Progenitor cell of endocrine pancreas (in vitro differentiated cells): ENCODE measurements at regions not wholly inside any gene's neighbourhood (a gene's known extent, or its start where the extent isn't known, plus 50 kb on each side); places are given as distances from the start of the nearest gene placed in this dataset.
A peak's percentile ranks its signal among the peaks of the same experiment; 100 is the strongest.

ENCODE experiments used
- DNase-seq: peaks from one replicate; pipeline ENCODE4 v3.0.0; 2021; ENCODE audit warnings: low spot score; ENCODE audit not compliant: unreplicated experiment
- H3K27ac Mint-ChIP-seq: 2 replicates; pipeline ENCODE4 v1.8.0; 2021; ENCODE audit warnings: mild to moderate bottlenecking, moderate library complexity, mixed read lengths
- H3K27me3 Mint-ChIP-seq: 2 replicates; pipeline ENCODE4 v1.8.0; 2021; ENCODE audit warnings: mixed read lengths
- H3K36me3 Mint-ChIP-seq: 2 replicates; pipeline ENCODE4 v1.8.0; 2022; ENCODE audit warnings: mixed read lengths; ENCODE audit not compliant: insufficient read depth
- H3K4me1 Mint-ChIP-seq: 2 replicates; pipeline ENCODE4 v1.8.0; 2021; ENCODE audit warnings: low read depth, mixed read lengths
- H3K4me3 Mint-ChIP-seq: 2 replicates; pipeline ENCODE4 v1.8.0; 2021; ENCODE audit warnings: low read depth, mild to moderate bottlenecking, moderate library complexity, mixed read lengths
- H3K9me3 Mint-ChIP-seq: 2 replicates; pipeline ENCODE4 v1.8.0; 2021; ENCODE audit warnings: low read depth, mixed read lengths
- TF ChIP-seq, protein P1 (sequence below): fragments of 200-600 bp; sonication (generic); IDR thresholded peaks from one replicate; pipeline ENCODE4 v1.5.0; 2021; ENCODE audit warnings: antibody characterized with exemption, mild to moderate bottlenecking; ENCODE audit not compliant: unreplicated experiment

GRCh38 chr2:194086129-194086528, 1570.9 kb upstream of the SLC39A10 start:
- Mint-ChIP-seq H3K27me3 (no peaks in the 10 kb centered on the region), H3K4me1 (peaks cover 7% of the 10 kb centered on the region), H3K4me3 (no peak overlapping the region), H3K36me3 (no peaks in the 10 kb centered on the region), H3K27ac (no peak overlapping the region), H3K9me3 (no peaks in the 10 kb centered on the region)
- no peak for DNase-seq
- TF ChIP-seq, protein P1, sequence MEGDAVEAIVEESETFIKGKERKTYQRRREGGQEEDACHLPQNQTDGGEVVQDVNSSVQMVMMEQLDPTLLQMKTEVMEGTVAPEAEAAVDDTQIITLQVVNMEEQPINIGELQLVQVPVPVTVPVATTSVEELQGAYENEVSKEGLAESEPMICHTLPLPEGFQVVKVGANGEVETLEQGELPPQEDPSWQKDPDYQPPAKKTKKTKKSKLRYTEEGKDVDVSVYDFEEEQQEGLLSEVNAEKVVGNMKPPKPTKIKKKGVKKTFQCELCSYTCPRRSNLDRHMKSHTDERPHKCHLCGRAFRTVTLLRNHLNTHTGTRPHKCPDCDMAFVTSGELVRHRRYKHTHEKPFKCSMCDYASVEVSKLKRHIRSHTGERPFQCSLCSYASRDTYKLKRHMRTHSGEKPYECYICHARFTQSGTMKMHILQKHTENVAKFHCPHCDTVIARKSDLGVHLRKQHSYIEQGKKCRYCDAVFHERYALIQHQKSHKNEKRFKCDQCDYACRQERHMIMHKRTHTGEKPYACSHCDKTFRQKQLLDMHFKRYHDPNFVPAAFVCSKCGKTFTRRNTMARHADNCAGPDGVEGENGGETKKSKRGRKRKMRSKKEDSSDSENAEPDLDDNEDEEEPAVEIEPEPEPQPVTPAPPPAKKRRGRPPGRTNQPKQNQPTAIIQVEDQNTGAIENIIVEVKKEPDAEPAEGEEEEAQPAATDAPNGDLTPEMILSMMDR: no peak

DNA sequence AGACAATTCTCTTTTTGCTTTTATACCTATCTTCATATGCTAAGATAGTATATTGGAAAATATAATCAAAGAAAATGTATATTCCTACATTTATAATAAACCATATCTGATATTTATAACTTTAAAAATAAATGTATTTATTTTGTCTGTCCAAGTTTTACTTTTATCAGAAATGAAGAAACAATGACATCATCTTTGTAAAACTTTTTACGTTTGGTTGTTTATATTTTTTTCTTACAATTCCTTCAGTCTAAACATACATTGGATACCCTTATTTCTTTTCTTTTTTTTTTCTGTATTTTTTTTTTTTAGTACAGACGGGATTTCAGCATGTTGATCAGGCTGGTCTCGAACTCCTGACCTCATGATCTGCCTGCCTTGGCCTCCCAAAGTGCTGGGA, 1577.0 kb upstream of the SLC39A10 start:
- Mint-ChIP-seq H3K4me1 (no peaks in the 10 kb centered on the region), H3K9me3 (no peaks in the 10 kb centered on the region), H3K4me3 (no peak overlapping the region)

DNA sequence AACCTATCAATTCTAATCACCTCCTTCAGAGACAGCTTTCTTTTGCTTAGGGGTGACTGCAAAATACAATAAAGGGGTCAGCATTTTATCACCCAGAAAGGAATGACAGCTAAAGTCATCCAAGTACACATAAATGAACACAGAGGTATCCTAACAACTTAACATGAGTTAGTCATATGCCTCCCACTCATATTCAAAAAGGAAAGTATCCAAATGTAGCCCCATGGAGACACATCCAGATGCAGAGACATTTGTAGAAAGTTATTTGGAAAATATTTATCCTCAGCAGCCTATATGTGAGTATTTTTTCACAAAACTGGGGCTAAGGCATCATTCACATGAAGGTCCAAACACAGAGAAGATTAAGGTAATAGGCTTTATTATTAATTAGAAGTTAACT, 1579.7 kb upstream of the SLC39A10 start:
- Mint-ChIP-seq H3K4me3 (no peak overlapping the region), H3K36me3 (no peaks in the 10 kb centered on the region), H3K9me3 (no peaks in the 10 kb centered on the region), H3K27ac (no peak overlapping the region), H3K27me3 (no peaks in the 10 kb centered on the region), H3K4me1 (no peaks in the 10 kb centered on the region)
- TF ChIP-seq, protein P1: no peak
- DNase-seq: no peak

More for the DNA sequence above, 1577.0 kb upstream of the SLC39A10 start:
- TF ChIP-seq, protein P1: no peak
- DNase-seq: no peak
- no peaks in the 10 kb centered on the region for H3K36me3 Mint-ChIP-seq
- no peaks in the 10 kb centered on the region for H3K27me3 Mint-ChIP-seq
- no peak overlapping the region for H3K27ac Mint-ChIP-seq

DNA sequence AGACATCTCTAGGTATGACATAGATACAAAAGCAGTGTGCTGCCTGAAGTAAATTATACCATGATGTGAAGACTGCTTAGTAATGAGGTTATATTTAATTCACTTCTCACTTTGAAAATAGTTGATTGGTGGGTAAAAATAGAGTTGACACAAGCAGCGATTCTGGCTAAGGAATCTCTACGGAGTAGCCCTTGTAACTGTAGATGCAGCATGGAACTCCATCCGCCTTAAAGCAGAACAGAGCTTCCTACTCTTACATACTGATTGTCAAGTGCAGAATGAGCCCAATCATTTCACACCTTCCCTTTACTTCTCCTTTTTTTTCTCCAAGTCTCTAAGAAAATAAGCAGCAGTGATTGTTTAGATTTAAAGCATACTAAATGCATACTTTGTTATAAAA, 1594.6 kb upstream of the SLC39A10 start:
- H3K9me3 Mint-ChIP-seq: no peaks in the 10 kb centered on the region
- TF ChIP-seq, protein P1: no peak
- no peak overlapping the region for H3K4me3 Mint-ChIP-seq
- H3K27me3 Mint-ChIP-seq: no peaks in the 10 kb centered on the region
- H3K27ac Mint-ChIP-seq: no peak overlapping the region
- H3K4me1 Mint-ChIP-seq: no peaks in the 10 kb centered on the region
- H3K36me3 Mint-ChIP-seq: no peaks in the 10 kb centered on the region
- DNase-seq: no peak

GRCh38 chr2:194060269-194060668, 1596.8 kb upstream of the SLC39A10 start:
- Mint-ChIP-seq H3K36me3 (no peaks in the 10 kb centered on the region), H3K4me1 (no peaks in the 10 kb centered on the region), H3K9me3 (no peaks in the 10 kb centered on the region), H3K27me3 (no peaks in the 10 kb centered on the region), H3K4me3 (no peak overlapping the region), H3K27ac (peak overlapping the region; percentile 41)
- no peak for DNase-seq
- TF ChIP-seq, protein P1: no peak
